Lower leg skin (tissue), 4 donors: ENCODE measurements at regions not wholly inside any gene's neighbourhood (a gene's known extent, or its start where the extent isn't known, plus 50 kb on each side); places are given as distances from the start of the nearest gene placed in this dataset.

Source experiments
- DNase-seq, 2 donors: peaks; one replicate each; pipeline ENCODE4 v3.0.0-alpha.2; 2019; ENCODE audit warnings: low spot score in 2 of 2
- H3K4me3 ChIP-seq: fragments of 200-600 bp; sonication (generic); 2 replicates; pipeline ENCODE4 v1.5.1; 2017; ENCODE audit warnings: mild to moderate bottlenecking, low read depth; ENCODE audit not compliant: poor library complexity, severe bottlenecking
- CTCF ChIP-seq, 3 donors: fragments of 450-650 bp; IDR thresholded peaks; one replicate each; pipeline ENCODE4 v1.5.1; 2016; ENCODE audit warnings: antibody characterized with exemption in 3 of 3, mild to moderate bottlenecking in 3 of 3, moderate library complexity in 2 of 3
- POLR2A ChIP-seq, 2 donors: fragments of 450-650 bp; IDR thresholded peaks; one replicate each; pipeline ENCODE4 v1.6.1; 2016 to 2017; ENCODE audit warnings: antibody characterized with exemption in 2 of 2, mild to moderate bottlenecking in 1 of 2, moderate library complexity in 1 of 2
- WGBS, 2 donors: methylation state at CpG; one replicate each; pipeline ENCODE4 v1.1.5; 2018; 5-methylcytosine and 5-hydroxymethylcytosine counted together
- intact Hi-C: fragments of 100-400 bp; cut with DNase I; formaldehyde crosslinking; loops from one replicate; pipeline ENCODE4 v1.15.0; 2023; ENCODE audit warnings: low total_unique reads

- no peak for DNase-seq
- no peak for TF ChIP-seq CTCF (IDR thresholded peaks at IDR 0.05)
- TF ChIP-seq POLR2A (IDR thresholded peaks at IDR 0.05) = no peak
- intact Hi-C loops = no loop called here
- 38% methylated on average over 1 of the region's 1 CpG; no CpG with 5 or more reads in 1 of the 2 donors for WGBS, 2 donors
- no peak overlapping the region for H3K4me3 ChIP-seq
These were observed 1164.2 kb downstream of the NLGN4Y start for GRCh38 chrY:15688531-15688930.

GRCh38 chrY:15689994-15690393, 1165.7 kb downstream of the NLGN4Y start:
- WGBS, 2 donors = 86% methylated on average over 1 of the region's 1 CpG; no CpG with 5 or more reads in 1 of the 2 donors

GRCh38 chrY:15702131-15702530, 1177.8 kb downstream of the NLGN4Y start:
- WGBS, 2 donors = 100% methylated on average over 1 of the region's 1 CpG; no CpG with 5 or more reads in 1 of the 2 donors
- intact Hi-C loops = no loop called here

More at GRCh38 chrY:15689994-15690393, 1165.7 kb downstream of the NLGN4Y start:
- TF ChIP-seq POLR2A (IDR thresholded peaks at IDR 0.05) = no peak
- TF ChIP-seq CTCF (IDR thresholded peaks at IDR 0.05) = no peak
- H3K4me3 ChIP-seq = no peak overlapping the region
- intact Hi-C loops = no loop called here
- DNase-seq = no peak

GRCh38 chrY:15704906-15705305, 1180.6 kb downstream of the NLGN4Y start:
- TF ChIP-seq POLR2A (IDR thresholded peaks at IDR 0.05) = no peak
- no peak for TF ChIP-seq CTCF (IDR thresholded peaks at IDR 0.05)
- DNase-seq = no peak
- WGBS, 2 donors = 51% methylated on average over 5 of the region's 5 CpGs; no CpG with 5 or more reads in 1 of the 2 donors
- intact Hi-C loops = no loop called here
- no peak overlapping the region for H3K4me3 ChIP-seq

More at GRCh38 chrY:15702131-15702530, 1177.8 kb downstream of the NLGN4Y start:
- no peak for TF ChIP-seq CTCF (IDR thresholded peaks at IDR 0.05)
- TF ChIP-seq POLR2A (IDR thresholded peaks at IDR 0.05) = no peak
- no peak overlapping the region for H3K4me3 ChIP-seq
- DNase-seq = no peak

- H3K4me3 ChIP-seq = no peak overlapping the region
- intact Hi-C loops = no loop called here
- WGBS, 2 donors = 46% methylated on average over 5 of the region's 5 CpGs; no CpG with 5 or more reads in 1 of the 2 donors
- no peak for DNase-seq
- no peak for TF ChIP-seq POLR2A (IDR thresholded peaks at IDR 0.05)
- TF ChIP-seq CTCF (IDR thresholded peaks at IDR 0.05) = no peak
These were observed 1225.5 kb downstream of the NLGN4Y start for GRCh38 chrY:15749533-15750433.
